ENCODE measurements at regions not wholly inside any gene's neighbourhood (a gene's known extent, or its start where the extent isn't known, plus 50 kb on each side); places are given as distances from the start of the nearest gene placed in this dataset.

- Histone ChIP-seq H3K4me2 (ENCODE audit: low read length) (no peak overlapping the region), H3K27ac (ENCODE audit: low read depth, low read length) (no peak overlapping the region), H2AK5ac (ENCODE audit: low read length) (no peak overlapping the region), H3K4me3 (ENCODE audit: low read depth, low read length) (no peak overlapping the region), H3K27me3 (ENCODE audit: insufficient read depth, low read length) (no peaks in the 10 kb centered on the region), H3K79me2 (ENCODE audit: control insufficient read depth, insufficient read depth, low read length, poor library complexity) (no peaks in the 10 kb centered on the region), H3K9ac (ENCODE audit: low read length) (no peak overlapping the region), H3K79me1 (ENCODE audit: low read length) (no peaks in the 10 kb centered on the region), H3K4ac (ENCODE audit: low read depth, low read length) (no peak overlapping the region), H3K4me1 (ENCODE audit: control insufficient read depth in 1 of 2, insufficient read depth in 2 of 2, low read length in 2 of 2) (no peaks in the 10 kb centered on the region), H4K12ac (ENCODE audit: low read depth, low read length) (no peak overlapping the region), H2BK12ac (ENCODE audit: low read length) (no peak overlapping the region), H2BK5ac (ENCODE audit: low read depth, low read length, poor library complexity) (no peak overlapping the region), H4K91ac (ENCODE audit: low read depth, low read length) (no peak overlapping the region), H3K14ac (ENCODE audit: low read length) (no peak overlapping the region), H4K8ac (ENCODE audit: low read depth, low read length) (no peak overlapping the region), H3K18ac (ENCODE audit: low read length) (no peak overlapping the region), H3K36me3 (ENCODE audit: control insufficient read depth in 1 of 2, insufficient read depth in 2 of 2, low read length in 2 of 2) (no peaks in the 10 kb centered on the region), H2AFZ (ENCODE audit: insufficient read depth, low read length, poor library complexity) (no peak overlapping the region), H2BK120ac (ENCODE audit: insufficient read depth, low read length, poor library complexity) (no peak overlapping the region), H3K23ac (ENCODE audit: low read length) (no peak overlapping the region), H3K9me3 (ENCODE audit: insufficient read depth, low read depth, low read length) (no peaks in the 10 kb centered on the region)
- WGBS (ENCODE audit: extremely low coverage, insufficient coverage, insufficient read length), result no CpG with 5 or more reads among the region's 4 CpGs
- DNase-seq, result no peak
These were observed 466.8 kb downstream of the DIRAS2 start for GRCh38 chr9:90175865-90176264.

GRCh38 chr9:90176901-90177300 lies 465.7 kb downstream of the DIRAS2 start:
- H3K27me3 ChIP-seq (ENCODE audit: insufficient read depth, low read length), result no peaks in the 10 kb centered on the region
- H3K4me1 ChIP-seq (ENCODE audit: control insufficient read depth in 1 of 2, insufficient read depth in 2 of 2, low read length in 2 of 2), result no peaks in the 10 kb centered on the region
- no peak overlapping the region for H3K4ac ChIP-seq (ENCODE audit: low read depth, low read length)
- no peak overlapping the region for H3K9ac ChIP-seq (ENCODE audit: low read length)
- H3K4me3 ChIP-seq (ENCODE audit: low read depth, low read length), result no peak overlapping the region
- no peak for DNase-seq
- H3K79me2 ChIP-seq (ENCODE audit: control insufficient read depth, insufficient read depth, low read length, poor library complexity), result no peaks in the 10 kb centered on the region
- H2AFZ ChIP-seq (ENCODE audit: insufficient read depth, low read length, poor library complexity), result no peak overlapping the region
- no peak overlapping the region for H2BK120ac ChIP-seq (ENCODE audit: insufficient read depth, low read length, poor library complexity)
- H2AK5ac ChIP-seq (ENCODE audit: low read length), result no peak overlapping the region
- no peak overlapping the region for H4K8ac ChIP-seq (ENCODE audit: low read depth, low read length)
- no CpG with 5 or more reads among the region's 2 CpGs for WGBS (ENCODE audit: extremely low coverage, insufficient coverage, insufficient read length)
- H3K18ac ChIP-seq (ENCODE audit: low read length), result no peak overlapping the region
- no peaks in the 10 kb centered on the region for H3K9me3 ChIP-seq (ENCODE audit: insufficient read depth, low read depth, low read length)
- no peaks in the 10 kb centered on the region for H3K36me3 ChIP-seq (ENCODE audit: control insufficient read depth in 1 of 2, insufficient read depth in 2 of 2, low read length in 2 of 2)
- H3K14ac ChIP-seq (ENCODE audit: low read length), result no peak overlapping the region
- no peak overlapping the region for H3K23ac ChIP-seq (ENCODE audit: low read length)
- no peak overlapping the region for H3K4me2 ChIP-seq (ENCODE audit: low read length)
- no peaks in the 10 kb centered on the region for H3K79me1 ChIP-seq (ENCODE audit: low read length)
- H4K12ac ChIP-seq (ENCODE audit: low read depth, low read length), result no peak overlapping the region
- no peak overlapping the region for H3K27ac ChIP-seq (ENCODE audit: low read depth, low read length)
- H2BK5ac ChIP-seq (ENCODE audit: low read depth, low read length, poor library complexity), result no peak overlapping the region
- no peak overlapping the region for H2BK12ac ChIP-seq (ENCODE audit: low read length)
- no peak overlapping the region for H4K91ac ChIP-seq (ENCODE audit: low read depth, low read length)

- Histone ChIP-seq H3K4me1 (ENCODE audit: control insufficient read depth in 1 of 2, insufficient read depth in 2 of 2, low read length in 2 of 2) (no peaks in the 10 kb centered on the region), H2BK120ac (ENCODE audit: insufficient read depth, low read length, poor library complexity) (no peak overlapping the region), H3K79me2 (ENCODE audit: control insufficient read depth, insufficient read depth, low read length, poor library complexity) (no peaks in the 10 kb centered on the region), H3K27ac (ENCODE audit: low read depth, low read length) (no peak overlapping the region), H3K79me1 (ENCODE audit: low read length) (no peaks in the 10 kb centered on the region), H3K27me3 (ENCODE audit: insufficient read depth, low read length) (no peaks in the 10 kb centered on the region), H4K91ac (ENCODE audit: low read depth, low read length) (no peak overlapping the region), H3K4me2 (ENCODE audit: low read length) (no peak overlapping the region), H3K23ac (ENCODE audit: low read length) (no peak overlapping the region), H3K36me3 (ENCODE audit: control insufficient read depth in 1 of 2, insufficient read depth in 2 of 2, low read length in 2 of 2) (no peaks in the 10 kb centered on the region), H2BK12ac (ENCODE audit: low read length) (no peak overlapping the region), H3K9me3 (ENCODE audit: insufficient read depth, low read depth, low read length) (no peaks in the 10 kb centered on the region), H2BK5ac (ENCODE audit: low read depth, low read length, poor library complexity) (no peak overlapping the region), H2AFZ (ENCODE audit: insufficient read depth, low read length, poor library complexity) (no peak overlapping the region), H3K9ac (ENCODE audit: low read length) (no peak overlapping the region), H4K12ac (ENCODE audit: low read depth, low read length) (no peak overlapping the region), H3K4me3 (ENCODE audit: low read depth, low read length) (no peak overlapping the region), H3K4ac (ENCODE audit: low read depth, low read length) (no peak overlapping the region), H2AK5ac (ENCODE audit: low read length) (no peak overlapping the region), H3K14ac (ENCODE audit: low read length) (no peak overlapping the region), H3K18ac (ENCODE audit: low read length) (no peak overlapping the region), H4K8ac (ENCODE audit: low read depth, low read length) (no peak overlapping the region)
- WGBS (ENCODE audit: extremely low coverage, insufficient coverage, insufficient read length), result no CpG with 5 or more reads among the region's 1 CpG
- no peak for DNase-seq
These were observed 462.2 kb downstream of the DIRAS2 start for GRCh38 chr9:90180381-90180780.

- no peaks in the 10 kb centered on the region for H3K27me3 ChIP-seq (ENCODE audit: insufficient read depth, low read length)
- H3K4me2 ChIP-seq (ENCODE audit: low read length), result no peak overlapping the region
- H3K9me3 ChIP-seq (ENCODE audit: insufficient read depth, low read depth, low read length), result no peaks in the 10 kb centered on the region
- H4K12ac ChIP-seq (ENCODE audit: low read depth, low read length), result no peak overlapping the region
- H3K18ac ChIP-seq (ENCODE audit: low read length), result no peak overlapping the region
- no peak overlapping the region for H3K9ac ChIP-seq (ENCODE audit: low read length)
- H3K27ac ChIP-seq (ENCODE audit: low read depth, low read length), result no peak overlapping the region
- WGBS (ENCODE audit: extremely low coverage, insufficient coverage, insufficient read length), result no CpG with 5 or more reads among the region's 2 CpGs
- DNase-seq, result no peak
- no peak overlapping the region for H2AFZ ChIP-seq (ENCODE audit: insufficient read depth, low read length, poor library complexity)
- no peak overlapping the region for H2BK12ac ChIP-seq (ENCODE audit: low read length)
- H3K14ac ChIP-seq (ENCODE audit: low read length), result no peak overlapping the region
- no peak overlapping the region for H2AK5ac ChIP-seq (ENCODE audit: low read length)
- H4K8ac ChIP-seq (ENCODE audit: low read depth, low read length), result no peak overlapping the region
- no peak overlapping the region for H3K4me3 ChIP-seq (ENCODE audit: low read depth, low read length)
- H3K23ac ChIP-seq (ENCODE audit: low read length), result no peak overlapping the region
- no peaks in the 10 kb centered on the region for H3K4me1 ChIP-seq (ENCODE audit: control insufficient read depth in 1 of 2, insufficient read depth in 2 of 2, low read length in 2 of 2)
- H2BK120ac ChIP-seq (ENCODE audit: insufficient read depth, low read length, poor library complexity), result no peak overlapping the region
- H3K79me2 ChIP-seq (ENCODE audit: control insufficient read depth, insufficient read depth, low read length, poor library complexity), result no peaks in the 10 kb centered on the region
- no peak overlapping the region for H4K91ac ChIP-seq (ENCODE audit: low read depth, low read length)
- no peak overlapping the region for H2BK5ac ChIP-seq (ENCODE audit: low read depth, low read length, poor library complexity)
- no peaks in the 10 kb centered on the region for H3K36me3 ChIP-seq (ENCODE audit: control insufficient read depth in 1 of 2, insufficient read depth in 2 of 2, low read length in 2 of 2)
- H3K4ac ChIP-seq (ENCODE audit: low read depth, low read length), result no peak overlapping the region
- no peaks in the 10 kb centered on the region for H3K79me1 ChIP-seq (ENCODE audit: low read length)
These were observed 454.0 kb downstream of the DIRAS2 start for GRCh38 chr9:90188656-90189055.
